Right lobe of liver (tissue), 6 donors: ENCODE measurements at regions not wholly inside any gene's neighbourhood (a gene's known extent, or its start where the extent isn't known, plus 50 kb on each side); places are given as distances from the start of the nearest gene placed in this dataset.

Experiments used
- ATAC-seq, 4 donors: fragments of 200-7000 bp; cut with Tn5 transposase; one replicate each; pipeline ENCODE4 v1.9.1; 2020; ENCODE audit warnings: mild to moderate bottlenecking in 4 of 4, moderate library complexity in 4 of 4
- DNase-seq, 3 donors: peaks; one replicate each; pipeline ENCODE4 v3.0.0-alpha.2; 2020
- H3K27ac ChIP-seq, 3 donors: fragments of 200-600 bp; one replicate each; pipeline ENCODE4 v1.8.0; 2022
- H3K27me3 ChIP-seq, 2 donors: fragments of 200-600 bp; one replicate each; pipeline ENCODE4 v1.8.0; 2022
- H3K36me3 ChIP-seq, 4 donors: fragments of 200-600 bp; sonication (generic) in 1 of 4; one replicate each; pipeline versions ENCODE4 v1.5.1 to v1.8.0; 2017 to 2022; ENCODE audit warnings: control low read depth in 1 of 4
- H3K4me1 ChIP-seq, 4 donors: fragments of 200-600 bp; sonication (generic) in 1 of 4; one replicate each; pipeline versions ENCODE4 v1.5.1 to v1.8.0; 2017 to 2022; ENCODE audit warnings: control low read depth in 1 of 4
- H3K4me3 ChIP-seq, 3 donors: fragments of 200-600 bp; one replicate each; pipeline ENCODE4 v1.8.0; 2022
- H3K9me3 ChIP-seq, 4 donors: fragments of 200-600 bp; sonication (generic) in 1 of 4; one replicate each; pipeline versions ENCODE4 v1.5.1 to v1.8.0; 2017 to 2022; ENCODE audit warnings: control low read depth in 1 of 4
- POLR2A ChIP-seq: fragments of 450-650 bp; IDR thresholded peaks from one replicate; pipeline ENCODE4 v1.6.1; 2017; ENCODE audit warnings: antibody characterized with exemption, mild to moderate bottlenecking
- WGBS: methylation state at CpG from one replicate; pipeline ENCODE4 v1.1.6; 2018; ENCODE audit warnings: low coverage, low lambda C conversion rate; ENCODE audit not compliant: insufficient coverage; ENCODE audit errors: missing lambda C conversion rate; 5-methylcytosine and 5-hydroxymethylcytosine counted together
- intact Hi-C, 2 donors: fragments of 100-400 bp; cut with DNase I; formaldehyde crosslinking; loops; one replicate each; pipeline versions ENCODE4 v1.11.2 to v1.14.1; 2022
- TF ChIP-seq, protein P1 (sequence below), 4 donors: fragments of 200-600 bp in 3 of 4; fragments of 450-650 bp in 1 of 4; IDR thresholded peaks; one replicate each; pipeline versions ENCODE4 v1.5.1 to v1.8.0; 2016 to 2022; ENCODE audit warnings: antibody characterized with exemption in 4 of 4, mild to moderate bottlenecking in 2 of 4
- donor health status: DM: no; HTN: yes; CAD: no.
- donor health status: DM: no; HTN: no; CAD: no.
- donor health status: DM: no; HTN: no; CAD: no.
- donor health status: DM: no; HTN: yes; CAD: no.
- donor health status: DM: no; HTN: yes; CAD: no.

DNA sequence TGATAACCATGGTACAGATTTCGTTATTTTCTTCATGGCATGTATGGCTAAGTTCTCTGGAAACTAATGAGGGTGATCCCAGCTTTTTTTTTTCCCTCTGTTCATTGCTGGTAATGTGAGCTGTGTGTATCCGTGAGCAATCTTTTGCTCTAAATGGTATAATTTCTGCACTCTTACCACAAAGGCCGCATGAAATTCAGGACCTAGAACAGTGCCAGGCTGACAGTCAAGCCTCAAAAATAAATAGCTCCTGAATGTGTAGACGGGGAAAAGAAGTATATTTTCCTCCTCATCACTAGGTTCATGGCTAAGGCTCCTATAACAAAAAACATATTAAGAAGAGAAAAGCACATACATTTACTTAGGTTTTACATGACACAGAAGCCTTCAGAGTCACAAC lies 140.2 kb upstream of the RMST start:
- Histone ChIP-seq H3K9me3 (no peaks in the 10 kb centered on the region), H3K4me3 (no peak overlapping the region), H3K27ac (no peak overlapping the region), H3K27me3 (no peaks in the 10 kb centered on the region), H3K4me1 (no peaks in the 10 kb centered on the region), H3K36me3 (no peaks in the 10 kb centered on the region)
- TF ChIP-seq POLR2A: no peak
- TF ChIP-seq, protein P1, sequence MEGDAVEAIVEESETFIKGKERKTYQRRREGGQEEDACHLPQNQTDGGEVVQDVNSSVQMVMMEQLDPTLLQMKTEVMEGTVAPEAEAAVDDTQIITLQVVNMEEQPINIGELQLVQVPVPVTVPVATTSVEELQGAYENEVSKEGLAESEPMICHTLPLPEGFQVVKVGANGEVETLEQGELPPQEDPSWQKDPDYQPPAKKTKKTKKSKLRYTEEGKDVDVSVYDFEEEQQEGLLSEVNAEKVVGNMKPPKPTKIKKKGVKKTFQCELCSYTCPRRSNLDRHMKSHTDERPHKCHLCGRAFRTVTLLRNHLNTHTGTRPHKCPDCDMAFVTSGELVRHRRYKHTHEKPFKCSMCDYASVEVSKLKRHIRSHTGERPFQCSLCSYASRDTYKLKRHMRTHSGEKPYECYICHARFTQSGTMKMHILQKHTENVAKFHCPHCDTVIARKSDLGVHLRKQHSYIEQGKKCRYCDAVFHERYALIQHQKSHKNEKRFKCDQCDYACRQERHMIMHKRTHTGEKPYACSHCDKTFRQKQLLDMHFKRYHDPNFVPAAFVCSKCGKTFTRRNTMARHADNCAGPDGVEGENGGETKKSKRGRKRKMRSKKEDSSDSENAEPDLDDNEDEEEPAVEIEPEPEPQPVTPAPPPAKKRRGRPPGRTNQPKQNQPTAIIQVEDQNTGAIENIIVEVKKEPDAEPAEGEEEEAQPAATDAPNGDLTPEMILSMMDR (IDR thresholded peaks at IDR 0.05): no peak
- intact Hi-C loops: no loop called here
- ATAC-seq (no peak), DNase-seq (no peak)
- 42% methylated on average over 4 of the region's 4 CpGs for WGBS

DNA sequence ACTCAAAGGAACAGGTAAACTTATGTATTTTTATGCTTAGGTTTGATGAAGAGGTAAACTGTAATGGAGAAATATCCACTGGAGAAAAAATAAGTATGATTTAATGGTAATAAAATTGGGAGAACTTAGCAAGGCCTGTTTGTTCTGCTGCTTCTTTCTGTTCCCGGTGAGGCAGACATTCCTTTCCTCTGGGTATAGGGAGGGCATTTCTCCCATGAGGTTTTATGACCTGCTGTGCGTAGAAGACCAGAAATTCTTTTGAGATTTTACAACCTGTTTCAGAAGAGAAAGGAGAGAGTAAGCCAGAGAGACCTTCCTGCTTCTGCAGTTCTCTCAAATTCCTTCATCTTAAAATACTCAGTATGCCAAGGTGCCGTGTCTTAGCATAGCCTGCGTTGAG lies 139.4 kb upstream of the RMST start:
- intact Hi-C loops: no loop called here

DNA sequence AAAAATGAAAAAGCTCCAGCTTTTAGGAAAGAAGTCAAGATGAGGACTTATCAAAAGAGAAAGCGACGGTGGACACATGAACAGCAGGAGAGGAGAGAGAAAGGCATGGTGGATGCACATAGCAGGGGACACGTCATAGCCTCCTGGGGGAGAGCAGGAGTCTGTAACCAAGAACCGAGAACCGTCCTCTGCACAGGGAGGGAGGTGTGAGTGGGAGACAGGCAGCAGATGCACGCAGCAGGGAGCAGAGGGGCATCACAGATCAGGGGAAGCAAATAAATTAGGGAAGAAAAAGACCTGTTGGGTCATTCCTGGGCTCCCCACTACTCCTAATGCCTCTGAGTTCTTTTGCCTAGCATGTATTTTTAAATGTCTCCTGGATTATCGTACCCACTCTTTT lies 138.1 kb upstream of the RMST start:
- ATAC-seq (no peak), DNase-seq (no peak)
- intact Hi-C loops: no loop called here
- TF ChIP-seq POLR2A: no peak
- TF ChIP-seq, protein P1 (IDR thresholded peaks at IDR 0.05): no peak
- Histone ChIP-seq H3K9me3 (no peaks in the 10 kb centered on the region), H3K27ac (no peak overlapping the region), H3K27me3 (no peaks in the 10 kb centered on the region), H3K36me3 (no peaks in the 10 kb centered on the region), H3K4me1 (no peaks in the 10 kb centered on the region), H3K4me3 (no peak overlapping the region)
- 54% methylated on average over 7 of the region's 7 CpGs for WGBS

More for the DNA sequence above, 139.4 kb upstream of the RMST start:
- ATAC-seq: no peak
- Histone ChIP-seq H3K4me1 (no peaks in the 10 kb centered on the region), H3K36me3 (no peaks in the 10 kb centered on the region), H3K4me3 (no peak overlapping the region), H3K27me3 (no peaks in the 10 kb centered on the region), H3K27ac (no peak overlapping the region), H3K9me3 (no peaks in the 10 kb centered on the region)
- TF ChIP-seq POLR2A: no peak
- TF ChIP-seq, protein P1 (IDR thresholded peaks at IDR 0.05): no peak
- 63% methylated on average over 4 of the region's 4 CpGs for WGBS
- no peak for DNase-seq

DNA sequence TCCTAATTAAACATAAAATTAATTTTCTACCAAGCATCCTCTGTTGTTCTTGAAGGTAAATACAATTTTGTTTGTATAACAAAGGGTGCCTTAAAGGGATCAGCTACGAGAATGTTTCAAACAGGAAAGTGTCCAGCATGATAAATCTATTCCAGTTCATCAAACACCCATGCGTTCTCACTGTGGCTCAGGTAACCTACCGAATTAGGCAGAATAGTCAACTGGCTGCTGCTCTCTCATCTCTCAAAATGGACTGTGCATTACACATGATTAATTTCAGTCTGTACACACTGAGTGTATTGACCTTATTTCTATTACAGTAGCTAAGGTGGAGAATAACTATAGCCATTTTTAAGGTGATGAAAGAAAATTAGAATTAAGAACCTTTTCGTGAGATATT lies 127.5 kb upstream of the RMST start:
- no peak for ATAC-seq
- Histone ChIP-seq H3K27me3 (no peaks in the 10 kb centered on the region), H3K9me3 (no peaks in the 10 kb centered on the region), H3K4me1 (no peaks in the 10 kb centered on the region), H3K36me3 (no peaks in the 10 kb centered on the region), H3K4me3 (no peak overlapping the region), H3K27ac (no peak overlapping the region)
- no peak for DNase-seq
- TF ChIP-seq POLR2A: no peak
- TF ChIP-seq, protein P1 (IDR thresholded peaks at IDR 0.05): no peak
- 41% methylated on average over 4 of the region's 4 CpGs for WGBS
- intact Hi-C loops: no loop called here
